DND-41 (cell line): ENCODE measurements at regions not wholly inside any gene's neighbourhood (a gene's known extent, or its start where the extent isn't known, plus 50 kb on each side); places are given as distances from the start of the nearest gene placed in this dataset.

Source experiments
- CTCF ChIP-seq: IDR thresholded peaks from 2 replicates; pipeline ENCODE4 v1.5.1; 2012; ENCODE audit warnings: borderline replicate concordance, low read length, moderate library complexity, mild to moderate bottlenecking; ENCODE audit not compliant: poor library complexity, severe bottlenecking; ENCODE audit errors: extremely low read depth
- EZH2 ChIP-seq: IDR thresholded peaks from 3 replicates; pipeline ENCODE4 v1.6.1; 2012; ENCODE audit warnings: borderline replicate concordance, low read depth, mild to moderate bottlenecking, moderate library complexity, low read length, inconsistent platforms; ENCODE audit not compliant: severe bottlenecking

DNA sequence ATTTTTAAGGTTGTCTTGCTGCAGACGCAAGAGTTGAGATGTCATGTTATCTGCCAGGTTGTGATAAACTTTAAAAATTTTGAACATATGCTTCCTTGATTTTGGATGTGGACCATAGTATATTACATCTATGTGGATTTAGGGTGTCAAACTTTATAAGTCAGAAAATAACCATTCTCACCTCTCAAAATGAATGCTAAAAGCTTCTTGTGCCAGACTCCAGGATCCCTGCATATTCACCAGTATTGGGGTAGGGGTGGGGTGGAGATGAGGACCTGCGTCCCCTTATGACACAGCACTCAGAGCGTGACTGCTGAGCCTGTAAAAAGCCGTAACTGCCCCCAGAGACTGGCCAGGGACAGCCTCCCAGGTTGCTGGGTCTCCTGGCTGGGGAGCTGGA, 524.4 kb downstream of the LMO7 start:
- no peak for TF ChIP-seq CTCF
- no peak for TF ChIP-seq EZH2
